WERI-Rb-1 (cell line): ENCODE measurements at regions not wholly inside any gene's neighbourhood (a gene's known extent, or its start where the extent isn't known, plus 50 kb on each side); places are given as distances from the start of the nearest gene placed in this dataset.
"Not testable (repeated sequence)": the region's sequence is repeated elsewhere in the genome, so short reads cannot be mapped to it uniquely, and the experiment has no call there.

Experiments
- DNase-seq: peaks from one replicate; pipeline ENCODE4 v3.0.0-alpha.2; 2020
- H3K27ac ChIP-seq: fragments of 250-450 bp; sonication (Bioruptor Pico); 2 replicates; pipeline ENCODE4 v1.5.1; 2020; ENCODE audit warnings: mild to moderate bottlenecking, moderate library complexity
- H3K27me3 ChIP-seq: fragments of 250-450 bp; sonication (Bioruptor Pico); 2 replicates; pipeline ENCODE4 v1.5.1; 2021; ENCODE audit warnings: mild to moderate bottlenecking, low read depth, moderate library complexity; ENCODE audit not compliant: insufficient read depth, severe bottlenecking
- H3K36me3 ChIP-seq: fragments of 250-450 bp; sonication (Bioruptor Pico); 2 replicates; pipeline ENCODE4 v1.5.1; 2020; ENCODE audit warnings: mild to moderate bottlenecking, moderate library complexity
- H3K4me3 ChIP-seq: 2 replicates; pipeline ENCODE4 v1.5.1; 2011; ENCODE audit warnings: low read depth, mild to moderate bottlenecking, control low read depth, low read length
- H3K9me3 ChIP-seq: fragments of 250-450 bp; sonication (Bioruptor Pico); 2 replicates; pipeline ENCODE4 v1.5.1; 2021; ENCODE audit warnings: mild to moderate bottlenecking, moderate library complexity; ENCODE audit not compliant: severe bottlenecking
- CTCF ChIP-seq: IDR thresholded peaks from 2 replicates; pipeline ENCODE4 v1.5.1; 2011; ENCODE audit warnings: low read depth, mild to moderate bottlenecking, control low read depth, inconsistent platforms, low read length

DNA sequence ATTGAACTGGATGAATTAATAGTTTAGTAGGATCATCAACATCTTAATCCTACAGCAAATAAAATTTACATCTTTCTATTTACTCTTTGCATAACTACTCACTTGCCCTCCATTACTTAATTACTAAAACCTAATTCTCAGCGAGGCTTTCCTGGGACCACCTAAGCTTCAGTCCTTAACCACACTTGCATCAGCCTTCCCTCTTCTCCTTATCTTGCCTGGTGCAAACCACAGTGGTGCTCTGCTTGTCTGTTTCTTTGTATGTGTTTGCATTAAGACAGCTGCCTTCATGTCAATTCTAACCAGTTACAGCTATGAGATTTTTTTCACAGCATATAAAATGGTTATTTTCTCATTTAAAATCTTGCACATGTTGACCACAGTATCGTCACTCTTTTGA, 72.6 kb upstream of the ZNF92 start:
- Histone ChIP-seq H3K27me3 (no peaks in the 10 kb centered on the region), H3K36me3 (peaks cover 7% of the 10 kb centered on the region; the same call in 1 of the 2 replicates), H3K9me3 (no peaks in the 10 kb centered on the region), H3K4me3 (no peak overlapping the region), H3K27ac (no peak overlapping the region)
- no peak for TF ChIP-seq CTCF
- DNase-seq: no peak

GRCh38 chr7:65295409-65295808, 78.2 kb upstream of the ZNF92 start:
- H3K27me3 ChIP-seq: no peaks in the 10 kb centered on the region
- no peak overlapping the region for H3K27ac ChIP-seq
- no peaks in the 10 kb centered on the region for H3K9me3 ChIP-seq
- no peak for TF ChIP-seq CTCF
- DNase-seq: no peak
- H3K4me3 ChIP-seq: no peak overlapping the region
- H3K36me3 ChIP-seq: peaks cover 5% of the 10 kb centered on the region; the same call in 1 of the 2 replicates

- not testable (repeated sequence) for H3K27ac ChIP-seq, H3K27me3 ChIP-seq, H3K36me3 ChIP-seq, DNase-seq, H3K4me3 ChIP-seq, H3K9me3 ChIP-seq
Observed at GRCh38 chr7:65290340-65290739, 83.3 kb upstream of the ZNF92 start.

- H3K27me3 ChIP-seq: no peaks in the 10 kb centered on the region
- H3K9me3 ChIP-seq: no peaks in the 10 kb centered on the region
- no peak overlapping the region for H3K4me3 ChIP-seq
- peaks cover 5% of the 10 kb centered on the region for H3K36me3 ChIP-seq
- TF ChIP-seq CTCF: no peak
- no peak for DNase-seq
- H3K27ac ChIP-seq: no peak overlapping the region
Observed at GRCh38 chr7:65287023-65287422, 86.6 kb upstream of the ZNF92 start.

GRCh38 chr7:65285906-65286864, 87.5 kb upstream of the ZNF92 start:
- no peak for DNase-seq
- H3K36me3 ChIP-seq: peaks cover 9% of the 10 kb centered on the region
- no peak overlapping the region for H3K27ac ChIP-seq
- no peak overlapping the region for H3K4me3 ChIP-seq
- H3K27me3 ChIP-seq: no peaks in the 10 kb centered on the region
- no peak for TF ChIP-seq CTCF
- no peaks in the 10 kb centered on the region for H3K9me3 ChIP-seq

DNA sequence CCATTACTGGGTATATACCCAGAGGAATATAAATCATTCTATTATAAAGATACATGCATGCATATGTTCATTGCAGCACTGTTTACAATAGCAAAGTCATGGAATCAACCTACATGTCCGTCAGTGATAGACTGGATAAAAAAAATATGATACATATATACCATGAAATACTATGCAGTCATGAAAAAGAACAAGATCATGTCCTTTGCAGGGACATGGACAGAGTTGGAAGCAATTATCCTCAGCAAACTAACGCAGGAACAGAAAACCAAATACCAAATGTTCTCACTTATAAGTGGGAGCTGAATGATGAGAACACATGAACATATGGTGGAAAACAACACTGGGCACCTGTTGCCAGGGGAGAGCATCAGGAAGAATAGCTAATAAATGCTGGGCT, 88.4 kb upstream of the ZNF92 start:
- H3K27ac ChIP-seq, H3K36me3 ChIP-seq, H3K27me3 ChIP-seq, H3K4me3 ChIP-seq, DNase-seq, H3K9me3 ChIP-seq: not testable (repeated sequence)
